ENCODE measurements at regions not wholly inside any gene's neighbourhood (a gene's known extent, or its start where the extent isn't known, plus 50 kb on each side); places are given as distances from the start of the nearest gene placed in this dataset.
A peak's percentile ranks its signal among the peaks of the same experiment; 100 is the strongest.

DNA sequence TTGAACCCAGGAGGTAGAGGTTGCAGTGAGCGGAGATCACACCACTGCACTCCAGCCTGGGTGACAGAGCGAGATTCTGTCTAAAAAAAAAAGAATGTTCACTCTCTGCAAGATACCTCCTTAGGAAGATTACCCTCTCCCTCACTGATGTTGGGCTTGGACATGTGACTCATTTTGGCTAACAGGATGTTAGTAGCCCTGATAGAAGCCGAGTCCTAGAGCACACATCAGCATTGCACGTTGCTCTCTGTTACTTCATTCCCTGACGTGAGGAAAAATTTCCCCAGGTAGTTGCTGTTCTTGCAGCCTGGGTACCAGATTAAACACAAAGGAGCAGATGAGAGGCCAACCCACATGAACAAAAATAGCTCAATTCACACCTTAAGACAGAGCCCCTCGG is 78.1 kb upstream of the PRICKLE2 start:
- Histone ChIP-seq H3K36me3 (no peaks in the 10 kb centered on the region), H3K4me1 (no peaks in the 10 kb centered on the region), H3K4me3 (no peak overlapping the region), H3K27ac (no peak overlapping the region), H3K9me3 (no peaks in the 10 kb centered on the region), H3K27me3 (no peaks in the 10 kb centered on the region)
- 81 to 83% methylated on average over 6 of the region's 6 CpGs for WGBS, 2 donors
- TF ChIP-seq POLR2A (IDR thresholded peaks at IDR 0.05) (no peak), CTCF (IDR thresholded peaks at IDR 0.05) (no peak)
- intact Hi-C loops (cut with DNase I), result no loop called here
- DNase-seq, result no peak

DNA sequence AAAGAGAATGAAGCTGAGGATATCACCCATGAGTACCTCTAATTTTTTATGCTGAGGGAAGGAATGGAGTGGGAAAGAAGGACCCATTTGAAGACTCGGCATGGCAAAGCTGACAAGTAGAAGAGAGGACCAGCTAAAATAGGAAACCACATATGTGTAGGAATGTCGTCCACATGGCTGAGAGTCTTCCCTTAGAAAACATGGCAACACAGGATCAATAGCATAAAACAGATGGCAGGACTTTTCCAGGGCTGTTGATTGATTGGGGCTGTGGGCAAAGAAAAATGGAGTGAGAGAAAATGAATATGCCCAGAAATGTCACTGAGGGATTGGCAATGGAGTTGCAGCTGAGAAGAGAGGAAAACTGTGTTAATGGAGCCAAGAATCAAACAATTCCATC is 76.2 kb upstream of the PRICKLE2 start:
- Histone ChIP-seq H3K36me3 (no peaks in the 10 kb centered on the region), H3K9me3 (peaks cover 0 to 4% (median 0%) of the 10 kb centered on the region in 3 donors), H3K4me1 (no peaks in the 10 kb centered on the region), H3K27ac (no peak overlapping the region), H3K27me3 (no peaks in the 10 kb centered on the region), H3K4me3 (no peak overlapping the region)
- intact Hi-C loops (cut with DNase I), result no loop called here
- WGBS, 2 donors, result 82 to 84% methylated on average over 2 of the region's 2 CpGs
- TF ChIP-seq CTCF (IDR thresholded peaks at IDR 0.05) (no peak), POLR2A (IDR thresholded peaks at IDR 0.05) (no peak)
- DNase-seq, result no peak

- no peak for TF ChIP-seq CTCF (IDR thresholded peaks at IDR 0.05)
- TF ChIP-seq POLR2A (IDR thresholded peaks at IDR 0.05), result no peak
- Histone ChIP-seq H3K27me3 (no peaks in the 10 kb centered on the region), H3K4me3 (no peak overlapping the region), H3K4me1 (peaks cover 0 to 2% (median 0%) of the 10 kb centered on the region in 3 donors), H3K27ac (no peak overlapping the region), H3K9me3 (peaks cover 0 to 4% (median 0%) of the 10 kb centered on the region in 3 donors), H3K36me3 (no peaks in the 10 kb centered on the region)
- WGBS, 2 donors, result 35 to 52% methylated on average over 1 of the region's 1 CpG
- intact Hi-C loops (cut with DNase I), result no loop called here
- no peak for DNase-seq
Measured at GRCh38 chr3:64300790-64301423, 75.6 kb upstream of the PRICKLE2 start.

DNA sequence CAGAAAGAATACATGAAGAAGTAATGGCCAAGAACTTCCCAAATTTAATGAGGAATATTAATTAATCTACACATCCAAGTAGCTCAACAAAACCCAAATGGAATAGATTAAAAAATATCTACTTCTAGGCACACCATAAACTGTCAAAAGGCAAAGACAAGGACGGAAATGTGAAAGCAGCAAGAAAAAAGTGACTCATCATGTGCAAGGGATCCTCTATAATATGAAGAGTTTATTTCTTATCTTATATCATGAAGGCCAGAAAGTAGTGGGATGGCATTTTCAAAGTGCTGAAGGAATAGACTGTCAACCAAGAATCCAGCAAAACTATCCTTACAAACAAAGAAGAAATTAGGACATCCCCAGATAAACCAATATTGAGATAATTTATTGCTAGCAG is 73.9 kb upstream of the PRICKLE2 start:
- Histone ChIP-seq H3K4me1 (peaks cover 0 to 17% (median 5%) of the 10 kb centered on the region in 3 donors), H3K4me3 (no peak overlapping the region), H3K36me3 (no peaks in the 10 kb centered on the region), H3K9me3 (peaks cover 0 to 4% (median 0%) of the 10 kb centered on the region in 3 donors), H3K27me3 (no peaks in the 10 kb centered on the region), H3K27ac (no peak overlapping the region)
- intact Hi-C loops (cut with DNase I), result no loop called here
- WGBS, 2 donors, result 50 to 67% methylated on average over 1 of the region's 1 CpG
- TF ChIP-seq POLR2A (IDR thresholded peaks at IDR 0.05), result no peak
- DNase-seq, result no peak

GRCh38 chr3:64297563-64297962 is 72.3 kb upstream of the PRICKLE2 start:
- no peak for DNase-seq
- peaks cover 0 to 17% (median 5%) of the 10 kb centered on the region in 3 donors for H3K4me1 ChIP-seq
- intact Hi-C loops (cut with DNase I), result no loop called here
- H3K27ac ChIP-seq, result no peak overlapping the region
- no peak overlapping the region for H3K4me3 ChIP-seq
- no peaks in the 10 kb centered on the region for H3K36me3 ChIP-seq
- no peaks in the 10 kb centered on the region for H3K27me3 ChIP-seq
- H3K9me3 ChIP-seq, result peaks cover 0 to 4% (median 0%) of the 10 kb centered on the region in 3 donors
- WGBS, 2 donors, result 36 to 100% methylated on average over 1 of the region's 1 CpG
- TF ChIP-seq POLR2A (IDR thresholded peaks at IDR 0.05), result no peak
- no peak for TF ChIP-seq CTCF (IDR thresholded peaks at IDR 0.05)

DNA sequence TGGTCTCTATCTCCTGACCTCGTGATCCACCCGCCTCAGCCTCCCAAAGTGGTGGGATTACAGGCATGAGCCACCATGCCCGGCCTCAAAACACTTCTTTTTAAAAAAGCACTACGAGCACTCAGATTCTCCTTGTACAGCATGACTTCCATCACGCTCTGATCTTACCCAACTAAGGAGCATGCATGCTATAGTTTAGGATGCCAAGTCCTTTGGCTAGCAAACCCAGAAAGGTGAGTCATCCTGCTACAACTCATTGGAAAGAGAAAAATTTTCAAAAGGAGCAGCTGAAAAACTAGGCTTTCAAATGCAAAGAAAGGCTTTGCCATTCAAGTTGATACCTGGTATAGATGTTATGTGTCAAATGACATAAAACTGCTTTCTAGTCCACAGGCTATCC is 70.3 kb upstream of the PRICKLE2 start:
- TF ChIP-seq POLR2A (IDR thresholded peaks at IDR 0.05) (no peak), CTCF (IDR thresholded peaks at IDR 0.05) (no peak)
- Histone ChIP-seq H3K4me3 (no peak overlapping the region), H3K27me3 (no peaks in the 10 kb centered on the region), H3K36me3 (no peaks in the 10 kb centered on the region), H3K9me3 (peaks cover 0 to 4% (median 0%) of the 10 kb centered on the region in 3 donors), H3K27ac (peak overlapping the region in 2 of 4 donors; percentile 23 to 30), H3K4me1 (peaks cover 4 to 30% (median 11%) of the 10 kb centered on the region in 3 donors)
- intact Hi-C loops (cut with DNase I), result no loop called here
- 34 to 57% methylated on average over 3 to 5 of the region's 5 CpGs for WGBS, 2 donors
- DNase-seq, result no peak
